ENCODE measurements at regions not wholly inside any gene's neighbourhood (a gene's known extent, or its start where the extent isn't known, plus 50 kb on each side); places are given as distances from the start of the nearest gene placed in this dataset.

- no peaks in the 10 kb centered on the region for H3K27me3 ChIP-seq (replicated peaks in 1 of 2; ENCODE audit: control insufficient read depth in 2 of 2, insufficient read depth in 2 of 2, low read length in 1 of 2)
- no TSS peak for BruUV-seq (replicated peaks)
- H3K9ac ChIP-seq (ENCODE audit: control insufficient read depth, insufficient read depth, low read length): no peak overlapping the region
- H4K20me1 ChIP-seq (ENCODE audit: control insufficient read depth, insufficient read depth): no peaks in the 10 kb centered on the region
- ChIA-PET CTCF (interaction anchor here (1.2 kb wide), 1 partner anchor 220 kb away, joined by 3 read pairs; no protein-coding TSS in a partner anchor), POLR2A (no interaction called here), SMC1A (ENCODE audit: uncharacterized antibody, unreplicated experiment) (interaction anchor here (0.6 to 1.5 kb wide), 6 partner anchors 13 to 96 kb away, joined by 3 to 4 read pairs (median 3); no protein-coding TSS in a partner anchor), RAD21 (ENCODE audit: unreplicated experiment) (interaction anchor here (0.8 kb wide), 1 partner anchor 234 kb away, joined by 3 read pairs; no protein-coding TSS in a partner anchor)
- in situ Hi-C loops (cut with MboI): no loop called here
- H3K9me3 ChIP-seq (replicated peaks; ENCODE audit: control insufficient read depth, insufficient read depth, low read length): no peaks in the 10 kb centered on the region; the same call in 2 of the 3 replicates
- intact Hi-C loops (cut with micrococcal nuclease; ENCODE audit: unreplicated experiment): loop anchor here (10.0 kb wide), 1 partner anchor 526 kb away; no protein-coding TSS in a partner anchor
- ATAC-seq (no peak), FAIRE-seq (no peak), DNase-seq (ENCODE audit: low read depth, low spot score) (no peak)
- no peak overlapping the region for H2AFZ ChIP-seq (ENCODE audit: control insufficient read depth, low read depth, low read length)
- H3K27ac ChIP-seq (ENCODE audit: control insufficient read depth, insufficient read depth): no peak overlapping the region
- no peak overlapping the region for H3K4me3 ChIP-seq
- H3K4me2 ChIP-seq (ENCODE audit: control insufficient read depth, insufficient read depth): no peak overlapping the region
- no peaks in the 10 kb centered on the region for H3K79me2 ChIP-seq (ENCODE audit: control insufficient read depth, insufficient read depth, low read length)
- 80% methylated on average over 4 of the region's 4 CpGs for WGBS (ENCODE audit: insufficient coverage, insufficient replicate concordance, low lambda C conversion rate, missing lambda C conversion rate)
- H3K4me1 ChIP-seq (ENCODE audit: control insufficient read depth, insufficient read depth, low read length): peaks cover 20% of the 10 kb centered on the region
- H3K36me3 ChIP-seq (ENCODE audit: control insufficient read depth in 2 of 2, insufficient read depth in 2 of 2, low read length in 1 of 2): no peaks in the 10 kb centered on the region
- TF ChIP-seq MTA2 (IDR thresholded peaks at IDR 0.05; ENCODE audit: low read depth) (no peak), ZNF622 (IDR thresholded peaks at IDR 0.05) (no peak), CREM (IDR thresholded peaks at IDR 0.05; ENCODE audit: low read depth) (no peak), RFX5 (IDR thresholded peaks at IDR 0.05; ENCODE audit: low read depth, low read length) (no peak), BRCA1 (IDR thresholded peaks at IDR 0.05; ENCODE audit: low read depth, low read length) (no peak), KLF5 (IDR thresholded peaks at IDR 0.05; ENCODE audit: partially characterized antibody) (no peak), CEBPZ (IDR thresholded peaks at IDR 0.05; ENCODE audit: low read depth, low read length) (no peak), IKZF1 (conservative IDR thresholded peaks at IDR 0.05) (no peak), TCF7 (IDR thresholded peaks at IDR 0.05; ENCODE audit: borderline replicate concordance) (no peak), MEF2A (IDR thresholded peaks at IDR 0.05; ENCODE audit: insufficient read depth, low read depth, low read length) (no peak), RELB (IDR thresholded peaks at IDR 0.05; ENCODE audit: low read depth) (no peak), HDAC6 (IDR thresholded peaks at IDR 0.05; ENCODE audit: unreplicated experiment) (no peak), NKRF (conservative IDR thresholded peaks at IDR 0.05) (no peak), RAD21 (IDR thresholded peaks at IDR 0.05; ENCODE audit: insufficient read depth, low read depth, low read length) (no peak), NFYA (IDR thresholded peaks at IDR 0.05; ENCODE audit: borderline replicate concordance, low read depth, low read length) (no peak), RELA (IDR thresholded peaks at IDR 0.05; ENCODE audit: borderline replicate concordance, partially characterized antibody) (no peak)
These were observed 63.7 kb upstream of the PLCL2 start for GRCh38 chr3:16821053-16821452.
